ENCODE measurements at regions not wholly inside any gene's neighbourhood (a gene's known extent, or its start where the extent isn't known, plus 50 kb on each side); places are given as distances from the start of the nearest gene placed in this dataset.
"Not testable (repeated sequence)": the region's sequence is repeated elsewhere in the genome, so short reads cannot be mapped to it uniquely, and the experiment has no call there.

GRCh38 chr3:110989446-110989845, 82.2 kb upstream of the NECTIN3 start:
- DNase-seq (ENCODE audit: low read depth) = no peak
- no peak for TF ChIP-seq CTCF (IDR thresholded peaks at IDR 0.05; ENCODE audit: low read depth, low read length, missing control alignments)
- H3K4me3 ChIP-seq (ENCODE audit: low read depth, low read length) = no peak overlapping the region
- in situ Hi-C loops (cut with HindIII; ENCODE audit: low sequenced_read_pairs) = no loop called here

GRCh38 chr3:110995461-110996231, 76.0 kb upstream of the NECTIN3 start:
- in situ Hi-C loops (cut with HindIII; ENCODE audit: low sequenced_read_pairs) = no loop called here
- TF ChIP-seq CTCF (IDR thresholded peaks at IDR 0.05; ENCODE audit: low read depth, low read length, missing control alignments) = no peak
- no peak overlapping the region for H3K4me3 ChIP-seq (ENCODE audit: low read depth, low read length)
- no peak for DNase-seq (ENCODE audit: low read depth)

GRCh38 chr3:110998766-110999165, 72.8 kb upstream of the NECTIN3 start:
- H3K4me3 ChIP-seq (ENCODE audit: low read depth, low read length); DNase-seq (ENCODE audit: low read depth); in situ Hi-C loops (cut with HindIII; ENCODE audit: low sequenced_read_pairs): not testable (repeated sequence)

GRCh38 chr3:111006485-111006884, 65.1 kb upstream of the NECTIN3 start:
- H3K4me3 ChIP-seq (ENCODE audit: low read depth, low read length); DNase-seq (ENCODE audit: low read depth); in situ Hi-C loops (cut with HindIII; ENCODE audit: low sequenced_read_pairs): not testable (repeated sequence)

GRCh38 chr3:111012388-111013248, 59.0 kb upstream of the NECTIN3 start:
- in situ Hi-C loops (cut with HindIII; ENCODE audit: low sequenced_read_pairs) = no loop called here
- no peak for DNase-seq (ENCODE audit: low read depth)
- TF ChIP-seq CTCF (IDR thresholded peaks at IDR 0.05; ENCODE audit: low read depth, low read length, missing control alignments) = no peak
- no peak overlapping the region for H3K4me3 ChIP-seq (ENCODE audit: low read depth, low read length)

All from astrocyte of the cerebellum (primary cell).